PC-3 (cell line): ENCODE measurements at regions not wholly inside any gene's neighbourhood (a gene's known extent, or its start where the extent isn't known, plus 50 kb on each side); places are given as distances from the start of the nearest gene placed in this dataset.

Experiments used
- ATAC-seq: fragments of 200-7000 bp; cut with Tn5 transposase; 2 replicates; pipeline ENCODE4 v1.9.1; 2020; ENCODE audit warnings: mild to moderate bottlenecking, moderate library complexity
- BruUV-seq: library from RNA; stranded (reverse); fragments of 400-500 nt; replicated peaks from 2 replicates; lab custom pipeline; 2021; lab: Mats Ljungman, UMichigan
- CTCF ChIA-PET: fragments of 300-600 bp; sonication (Branson Sonifier 250); formaldehyde crosslinking; loops from one replicate; lab custom pipeline; 2022; ENCODE audit warnings: antibody characterized with exemption; lab: Charles Lee
- POLR2A ChIA-PET: fragments of 300-600 bp; sonication (Branson Sonifier 250); formaldehyde crosslinking; loops from one replicate; lab custom pipeline; 2022; ENCODE audit warnings: antibody characterized with exemption; ENCODE audit not compliant: unreplicated experiment; lab: Charles Lee
- DNase-seq: peaks from one replicate; pipeline ENCODE4 v3.0.0-alpha.2; 2015
- H2AFZ ChIP-seq: fragments of 300-600 bp; sonication (generic); 2 replicates; pipeline ENCODE4 v1.6.0; 2016; ENCODE audit warnings: antibody characterized with exemption, low read length
- H3F3A ChIP-seq: fragments of 300-600 bp; sonication (generic); one replicate; pipeline ENCODE4 v1.6.0; 2017; ENCODE audit warnings: antibody characterized with exemption, low read length, control low read depth, mild to moderate bottlenecking; ENCODE audit not compliant: unreplicated experiment
- H3K27ac ChIP-seq: fragments of 300-600 bp; sonication (generic); 2 replicates; pipeline ENCODE4 v1.5.1; 2016; ENCODE audit warnings: mild to moderate bottlenecking, low read length
- H3K27me3 ChIP-seq: fragments of 300-600 bp; sonication (generic); 2 replicates; pipeline ENCODE4 v1.6.1; 2016; ENCODE audit warnings: low read length, mixed read lengths
- H3K36me3 ChIP-seq: fragments of 300-600 bp; sonication (generic); 2 replicates; pipeline ENCODE4 v1.6.1; 2016; ENCODE audit warnings: low read depth, mixed run types, low read length, mixed read lengths
- H3K4me1 ChIP-seq: fragments of 300-600 bp; sonication (generic); 2 replicates; pipeline ENCODE4 v1.5.1; 2016; ENCODE audit warnings: low read length; ENCODE audit not compliant: insufficient read depth
- H3K4me2 ChIP-seq: fragments of 300-600 bp; sonication (generic); 2 replicates; pipeline ENCODE4 v1.6.0; 2016; ENCODE audit warnings: low read length
- H3K4me3 ChIP-seq: fragments of 300-600 bp; sonication (generic); 2 replicates; pipeline ENCODE4 v1.5.1; 2016; ENCODE audit warnings: mild to moderate bottlenecking, low read length, mixed read lengths
- H3K79me2 ChIP-seq: fragments of 300-600 bp; sonication (generic); 2 replicates; pipeline ENCODE4 v1.6.1; 2017; ENCODE audit warnings: low read length, mixed read lengths
- H3K9ac ChIP-seq: fragments of 300-600 bp; sonication (generic); 2 replicates; pipeline ENCODE4 v1.6.0; 2016; ENCODE audit warnings: mild to moderate bottlenecking, low read length
- H3K9me2 ChIP-seq: fragments of 300-600 bp; sonication (generic); replicated peaks from 2 replicates; pipeline ENCODE4 v1.6.1; 2016; ENCODE audit warnings: mixed run types, low read length, mixed read lengths
- H3K9me3 ChIP-seq: fragments of 300-600 bp; sonication (generic); 2 replicates; pipeline ENCODE4 v1.6.1; 2016; ENCODE audit warnings: low read length, mixed read lengths
- H4K20me1 ChIP-seq: fragments of 300-600 bp; sonication (generic); 2 replicates; pipeline ENCODE4 v1.6.1; 2016; ENCODE audit warnings: low read length, mixed read lengths
- EZH2 ChIP-seq: fragments of 300-600 bp; sonication (generic); IDR thresholded peaks from one replicate; pipeline ENCODE4 v1.6.1; 2017; ENCODE audit warnings: antibody characterized with exemption, mild to moderate bottlenecking, low read length; ENCODE audit not compliant: unreplicated experiment
- EZH2phosphoT487 ChIP-seq: fragments of 300-600 bp; sonication (generic); IDR thresholded peaks from 2 replicates; pipeline ENCODE4 v1.6.1; 2018; ENCODE audit warnings: mild to moderate bottlenecking, antibody characterized with exemption, low read length, borderline replicate concordance
- intact Hi-C: fragments of 100-400 bp; cut with micrococcal nuclease; formaldehyde crosslinking; loops from 2 replicates; pipeline ENCODE4 v1.9.0; 2023
- TF ChIP-seq, protein P1 (sequence below): fragments of 300-600 bp; sonication (generic); conservative IDR thresholded peaks from 2 replicates; pipeline ENCODE4 v1.5.1; 2017; ENCODE audit warnings: antibody characterized with exemption, low read depth, mild to moderate bottlenecking, low read length

GRCh38 chr3:182005701-182006100, 294.0 kb downstream of the SOX2 start:
- DNase-seq (no peak), ATAC-seq (no peak)
- Histone ChIP-seq H2AFZ (no peak overlapping the region), H3K9me3 (no peaks in the 10 kb centered on the region), H3K9ac (no peak overlapping the region), H3K36me3 (no peaks in the 10 kb centered on the region), H3K79me2 (no peaks in the 10 kb centered on the region), H3K9me2 (no peaks in the 10 kb centered on the region), H3F3A (no peaks in the 10 kb centered on the region), H3K4me3 (no peak overlapping the region), H3K27me3 (peaks cover 91% of the 10 kb centered on the region), H3K27ac (no peak overlapping the region), H4K20me1 (no peaks in the 10 kb centered on the region), H3K4me1 (no peaks in the 10 kb centered on the region), H3K4me2 (no peak overlapping the region)
- intact Hi-C loops = no loop called here
- TF ChIP-seq, protein P1, sequence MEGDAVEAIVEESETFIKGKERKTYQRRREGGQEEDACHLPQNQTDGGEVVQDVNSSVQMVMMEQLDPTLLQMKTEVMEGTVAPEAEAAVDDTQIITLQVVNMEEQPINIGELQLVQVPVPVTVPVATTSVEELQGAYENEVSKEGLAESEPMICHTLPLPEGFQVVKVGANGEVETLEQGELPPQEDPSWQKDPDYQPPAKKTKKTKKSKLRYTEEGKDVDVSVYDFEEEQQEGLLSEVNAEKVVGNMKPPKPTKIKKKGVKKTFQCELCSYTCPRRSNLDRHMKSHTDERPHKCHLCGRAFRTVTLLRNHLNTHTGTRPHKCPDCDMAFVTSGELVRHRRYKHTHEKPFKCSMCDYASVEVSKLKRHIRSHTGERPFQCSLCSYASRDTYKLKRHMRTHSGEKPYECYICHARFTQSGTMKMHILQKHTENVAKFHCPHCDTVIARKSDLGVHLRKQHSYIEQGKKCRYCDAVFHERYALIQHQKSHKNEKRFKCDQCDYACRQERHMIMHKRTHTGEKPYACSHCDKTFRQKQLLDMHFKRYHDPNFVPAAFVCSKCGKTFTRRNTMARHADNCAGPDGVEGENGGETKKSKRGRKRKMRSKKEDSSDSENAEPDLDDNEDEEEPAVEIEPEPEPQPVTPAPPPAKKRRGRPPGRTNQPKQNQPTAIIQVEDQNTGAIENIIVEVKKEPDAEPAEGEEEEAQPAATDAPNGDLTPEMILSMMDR = no peak
- no peak for TF ChIP-seq EZH2
- POLR2A ChIA-PET = no interaction called here
- no TSS peak for BruUV-seq
- CTCF ChIA-PET = no interaction called here

- Histone ChIP-seq H3K4me3 (no peak overlapping the region), H3K36me3 (no peaks in the 10 kb centered on the region), H3K9me3 (no peaks in the 10 kb centered on the region), H3K9ac (no peak overlapping the region), H4K20me1 (no peaks in the 10 kb centered on the region), H3K4me2 (no peak overlapping the region), H3F3A (no peaks in the 10 kb centered on the region), H3K9me2 (no peaks in the 10 kb centered on the region), H3K79me2 (no peaks in the 10 kb centered on the region), H3K4me1 (no peaks in the 10 kb centered on the region), H3K27me3 (peaks cover 91% of the 10 kb centered on the region), H2AFZ (no peak overlapping the region), H3K27ac (no peak overlapping the region)
- ChIA-PET CTCF (no interaction called here), POLR2A (no interaction called here)
- BruUV-seq = no TSS peak
- no peak for ATAC-seq
- TF ChIP-seq, protein P1 = no peak
- TF ChIP-seq EZH2phosphoT487 (no peak), EZH2 (no peak)
- no peak for DNase-seq
- intact Hi-C loops = no loop called here
Observed at GRCh38 chr3:182006431-182006830, 294.7 kb downstream of the SOX2 start.

- CTCF ChIA-PET = no interaction called here
- ATAC-seq (no peak), DNase-seq (no peak)
Observed at GRCh38 chr3:182007441-182007840, 295.7 kb downstream of the SOX2 start.

More at GRCh38 chr3:182007441-182007840, 295.7 kb downstream of the SOX2 start:
- no peaks in the 10 kb centered on the region for H3K4me1 ChIP-seq
- no peaks in the 10 kb centered on the region for H3K36me3 ChIP-seq
- H3K27ac ChIP-seq = no peak overlapping the region
- no peaks in the 10 kb centered on the region for H3F3A ChIP-seq
- H4K20me1 ChIP-seq = no peaks in the 10 kb centered on the region
- intact Hi-C loops = no loop called here
- H3K4me2 ChIP-seq = no peak overlapping the region
- no peak overlapping the region for H3K9ac ChIP-seq
- POLR2A ChIA-PET = no interaction called here
- no peak overlapping the region for H2AFZ ChIP-seq
- no peaks in the 10 kb centered on the region for H3K79me2 ChIP-seq
- TF ChIP-seq EZH2 (no peak), EZH2phosphoT487 (no peak)
- TF ChIP-seq, protein P1 = no peak
- BruUV-seq = no TSS peak
- H3K4me3 ChIP-seq = no peak overlapping the region
- no peaks in the 10 kb centered on the region for H3K9me3 ChIP-seq
- no peaks in the 10 kb centered on the region for H3K9me2 ChIP-seq
- peaks cover 91% of the 10 kb centered on the region for H3K27me3 ChIP-seq
